ENCODE measurements at regions not wholly inside any gene's neighbourhood (a gene's known extent, or its start where the extent isn't known, plus 50 kb on each side); places are given as distances from the start of the nearest gene placed in this dataset.
"Not testable (repeated sequence)": the region's sequence is repeated elsewhere in the genome, so short reads cannot be mapped to it uniquely, and the experiment has no call there.

GRCh38 chr18:40314199-40314598 lies 1640.8 kb upstream of the PIK3C3 start:
- no peaks in the 10 kb centered on the region; the same call in 1 of the 2 replicates for H3K9me3 ChIP-seq (replicated peaks)
- no peaks in the 10 kb centered on the region for H3K36me3 ChIP-seq
- no peak overlapping the region for H3K4me3 ChIP-seq
- no peaks in the 10 kb centered on the region for H3K4me1 ChIP-seq (replicated peaks)
- no peak for DNase-seq (ENCODE audit: low read depth in 1 of 2, low spot score in 2 of 2)
- no peaks in the 10 kb centered on the region for H3K27me3 ChIP-seq (replicated peaks)
- H3K27ac ChIP-seq: no peak overlapping the region

- H3K36me3 ChIP-seq: no peaks in the 10 kb centered on the region
- no peak overlapping the region for H3K4me3 ChIP-seq
- H3K27ac ChIP-seq: no peak overlapping the region
- H3K4me1 ChIP-seq (replicated peaks): no peaks in the 10 kb centered on the region
- no peaks in the 10 kb centered on the region; the same call in 1 of the 2 replicates for H3K9me3 ChIP-seq (replicated peaks)
- DNase-seq (ENCODE audit: low read depth in 1 of 2, low spot score in 2 of 2): no peak
- H3K27me3 ChIP-seq (replicated peaks): no peaks in the 10 kb centered on the region
These were observed 1641.9 kb upstream of the PIK3C3 start for GRCh38 chr18:40313030-40313642.

- DNase-seq (ENCODE audit: low read depth in 1 of 2, low spot score in 2 of 2): no peak
- H3K4me1 ChIP-seq (replicated peaks): no peaks in the 10 kb centered on the region
- H3K4me3 ChIP-seq: no peak overlapping the region
- H3K36me3 ChIP-seq: no peaks in the 10 kb centered on the region
- H3K27ac ChIP-seq: no peak overlapping the region
- H3K9me3 ChIP-seq (replicated peaks): peaks cover 4% of the 10 kb centered on the region; the same call in 1 of the 2 replicates
- H3K27me3 ChIP-seq (replicated peaks): no peaks in the 10 kb centered on the region
These were observed 1647.4 kb upstream of the PIK3C3 start for GRCh38 chr18:40307627-40308026.

- no peaks in the 10 kb centered on the region for H3K4me1 ChIP-seq (replicated peaks)
- H3K9me3 ChIP-seq (replicated peaks): peaks cover 3% of the 10 kb centered on the region; the same call in 1 of the 2 replicates
- H3K36me3 ChIP-seq: no peaks in the 10 kb centered on the region
- H3K27ac ChIP-seq: no peak overlapping the region
- no peaks in the 10 kb centered on the region for H3K27me3 ChIP-seq (replicated peaks)
- H3K4me3 ChIP-seq: no peak overlapping the region
- no peak for DNase-seq (ENCODE audit: low read depth in 1 of 2, low spot score in 2 of 2)
These were observed 1658.2 kb upstream of the PIK3C3 start for GRCh38 chr18:40296717-40297413.

GRCh38 chr18:40292985-40293710 lies 1661.9 kb upstream of the PIK3C3 start:
- Histone ChIP-seq H3K27me3 (replicated peaks) (no peaks in the 10 kb centered on the region), H3K4me3 (no peak overlapping the region), H3K9me3 (replicated peaks) (0 out of 2 replicates have a peak, but pooled peaks cover 3% of the 10 kb centered on the region), H3K4me1 (replicated peaks) (no peaks in the 10 kb centered on the region), H3K27ac (no peak overlapping the region), H3K36me3 (no peaks in the 10 kb centered on the region)
- no peak for DNase-seq (ENCODE audit: low read depth in 1 of 2, low spot score in 2 of 2)

GRCh38 chr18:40283560-40283959 lies 1671.5 kb upstream of the PIK3C3 start:
- Histone ChIP-seq H3K27me3 (replicated peaks) (no peaks in the 10 kb centered on the region), H3K4me3 (no peak overlapping the region), H3K36me3 (no peaks in the 10 kb centered on the region), H3K27ac (no peak overlapping the region), H3K4me1 (replicated peaks) (no peaks in the 10 kb centered on the region), H3K9me3 (replicated peaks) (no peaks in the 10 kb centered on the region)
- DNase-seq (ENCODE audit: low read depth in 1 of 2, low spot score in 2 of 2): no peak

- H3K4me3 ChIP-seq; DNase-seq (ENCODE audit: low read depth in 1 of 2, low spot score in 2 of 2): not testable (repeated sequence)
These were observed 1673.7 kb upstream of the PIK3C3 start for GRCh38 chr18:40281356-40281755.

GRCh38 chr18:40274618-40275196 lies 1680.3 kb upstream of the PIK3C3 start:
- DNase-seq (ENCODE audit: low read depth in 1 of 2, low spot score in 2 of 2): no peak
- H3K4me1 ChIP-seq (replicated peaks): no peaks in the 10 kb centered on the region
- H3K4me3 ChIP-seq: no peak overlapping the region
- H3K9me3 ChIP-seq (replicated peaks): no peaks in the 10 kb centered on the region
- H3K27ac ChIP-seq: no peak overlapping the region
- no peaks in the 10 kb centered on the region for H3K27me3 ChIP-seq (replicated peaks)
- no peaks in the 10 kb centered on the region for H3K36me3 ChIP-seq

More at GRCh38 chr18:40281356-40281755, 1673.7 kb upstream of the PIK3C3 start:
- not testable (repeated sequence) for H3K27ac ChIP-seq; H3K27me3 ChIP-seq (replicated peaks); H3K9me3 ChIP-seq (replicated peaks); H3K4me1 ChIP-seq (replicated peaks); H3K36me3 ChIP-seq

- H3K4me1 ChIP-seq (replicated peaks): no peaks in the 10 kb centered on the region
- H3K9me3 ChIP-seq (replicated peaks): peaks cover 3% of the 10 kb centered on the region
- no peak for DNase-seq (ENCODE audit: low read depth in 1 of 2, low spot score in 2 of 2)
- H3K27me3 ChIP-seq (replicated peaks): no peaks in the 10 kb centered on the region
- no peak overlapping the region for H3K4me3 ChIP-seq
- H3K36me3 ChIP-seq: no peaks in the 10 kb centered on the region
- H3K27ac ChIP-seq: no peak overlapping the region
These were observed 1682.3 kb upstream of the PIK3C3 start for GRCh38 chr18:40272630-40273231.

- Histone ChIP-seq H3K4me3 (no peak overlapping the region), H3K36me3 (no peaks in the 10 kb centered on the region), H3K9me3 (replicated peaks) (no peaks in the 10 kb centered on the region; the same call in 1 of the 2 replicates), H3K27me3 (replicated peaks) (no peaks in the 10 kb centered on the region), H3K27ac (no peak overlapping the region), H3K4me1 (replicated peaks) (no peaks in the 10 kb centered on the region)
- no peak for DNase-seq (ENCODE audit: low read depth in 1 of 2, low spot score in 2 of 2)
These were observed 1695.8 kb upstream of the PIK3C3 start for GRCh38 chr18:40259115-40259835.

- no peaks in the 10 kb centered on the region; the same call in 1 of the 2 replicates for H3K9me3 ChIP-seq (replicated peaks)
- H3K27ac ChIP-seq: no peak overlapping the region
- DNase-seq (ENCODE audit: low read depth in 1 of 2, low spot score in 2 of 2): no peak
- no peaks in the 10 kb centered on the region for H3K4me1 ChIP-seq (replicated peaks)
- no peak overlapping the region for H3K4me3 ChIP-seq
- no peaks in the 10 kb centered on the region for H3K27me3 ChIP-seq (replicated peaks)
- no peaks in the 10 kb centered on the region for H3K36me3 ChIP-seq
These were observed 1696.7 kb upstream of the PIK3C3 start for GRCh38 chr18:40258311-40258710.

GRCh38 chr18:40250236-40250635 lies 1704.8 kb upstream of the PIK3C3 start:
- Histone ChIP-seq H3K9me3 (replicated peaks) (no peaks in the 10 kb centered on the region; the same call in none of the 2 replicates), H3K27ac (no peak overlapping the region)

More at GRCh38 chr18:40250236-40250635, 1704.8 kb upstream of the PIK3C3 start:
- no peaks in the 10 kb centered on the region for H3K36me3 ChIP-seq
- no peak for DNase-seq (ENCODE audit: low read depth in 1 of 2, low spot score in 2 of 2)
- H3K4me1 ChIP-seq (replicated peaks): no peaks in the 10 kb centered on the region
- no peak overlapping the region for H3K4me3 ChIP-seq
- no peaks in the 10 kb centered on the region for H3K27me3 ChIP-seq (replicated peaks)
